ENCODE measurements at regions not wholly inside any gene's neighbourhood (a gene's known extent, or its start where the extent isn't known, plus 50 kb on each side); places are given as distances from the start of the nearest gene placed in this dataset.
A peak's percentile ranks its signal among the peaks of the same experiment; 100 is the strongest.

DNA sequence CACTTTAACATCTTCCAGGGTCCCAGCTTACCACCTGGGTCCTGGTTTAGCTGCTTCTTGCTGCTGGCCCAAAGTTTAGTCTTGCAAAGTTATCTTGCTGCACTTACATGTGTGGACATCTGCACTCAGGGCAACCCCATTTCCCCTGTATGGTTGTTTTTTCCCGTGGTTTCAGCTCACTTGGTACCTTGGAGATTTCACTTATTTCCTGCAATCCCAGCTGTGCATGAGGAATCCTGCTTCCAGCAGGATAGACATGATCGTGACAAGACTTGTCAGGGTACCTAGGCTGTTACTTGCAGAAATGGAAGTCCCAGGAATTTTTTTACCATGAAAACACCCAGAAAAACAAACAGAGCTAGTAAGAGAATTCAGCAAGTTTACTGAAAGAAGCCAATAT, 95.9 kb upstream of the LEP start:
- DNase-seq (ENCODE audit: low spot score) = no peak
- ATAC-seq = no peak

- DNase-seq (ENCODE audit: low spot score) (no peak), ATAC-seq (no peak)
These were observed 95.0 kb upstream of the LEP start for GRCh38 chr7:128146052-128146451.

DNA sequence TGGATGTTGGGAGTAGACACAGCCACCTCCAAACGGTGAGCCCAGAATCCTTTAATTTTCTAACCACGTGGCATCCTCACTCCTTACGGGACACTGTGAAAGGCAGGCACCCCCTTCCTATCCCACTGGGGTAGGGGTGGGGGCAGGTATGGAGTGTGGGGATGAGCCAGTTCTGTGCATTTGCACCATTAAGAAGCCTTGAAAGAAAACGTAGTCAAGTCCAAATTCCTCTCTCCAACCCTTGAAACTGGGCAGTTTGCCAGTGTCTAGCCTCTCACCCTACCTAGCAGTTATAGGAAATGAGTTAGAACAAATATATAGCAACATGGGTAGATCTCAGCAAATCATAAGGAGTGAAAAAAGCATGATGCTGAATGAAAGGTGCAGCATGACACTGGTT, 92.4 kb upstream of the LEP start:
- ATAC-seq (peak; percentile 32), DNase-seq (ENCODE audit: low spot score) (no peak)

GRCh38 chr7:128150223-128150865, 90.7 kb upstream of the LEP start:
- DNase-seq (ENCODE audit: low spot score) = no peak
- no peak for ATAC-seq

DNA sequence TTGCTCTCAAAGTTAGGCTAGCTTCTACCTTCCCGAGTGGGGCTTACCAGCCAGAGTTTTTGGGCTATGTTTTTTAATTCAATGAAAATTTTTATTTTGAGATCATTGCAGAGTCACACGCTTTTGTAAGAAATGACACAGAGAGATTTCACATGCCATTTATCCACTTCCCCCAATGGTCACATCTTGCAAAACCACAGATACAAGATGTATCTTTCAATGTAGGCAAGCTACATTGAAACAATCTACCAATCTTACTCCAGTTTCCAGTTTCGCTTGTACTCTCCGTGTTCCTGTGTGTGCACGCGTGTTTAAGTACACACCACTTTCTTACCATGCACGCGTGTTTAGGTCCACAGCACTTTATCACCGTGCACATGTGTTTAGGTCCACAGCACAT, 89.4 kb upstream of the LEP start:
- DNase-seq (ENCODE audit: low spot score) (no peak), ATAC-seq (no peak)

GRCh38 chr7:128152721-128153120, 88.4 kb upstream of the LEP start:
- ATAC-seq (no peak), DNase-seq (ENCODE audit: low spot score) (peak; percentile 5)

- peak; percentile 19 for DNase-seq (ENCODE audit: low spot score)
- no peak for ATAC-seq
These were observed 87.6 kb upstream of the LEP start for GRCh38 chr7:128153436-128153835.

- DNase-seq (ENCODE audit: low spot score) = no peak
- no peak for ATAC-seq
These were observed 86.6 kb upstream of the LEP start for GRCh38 chr7:128154504-128154903.

GRCh38 chr7:128155100-128155740, 85.9 kb upstream of the LEP start:
- DNase-seq (ENCODE audit: low spot score) (peak; percentile 23), ATAC-seq (no peak)

DNA sequence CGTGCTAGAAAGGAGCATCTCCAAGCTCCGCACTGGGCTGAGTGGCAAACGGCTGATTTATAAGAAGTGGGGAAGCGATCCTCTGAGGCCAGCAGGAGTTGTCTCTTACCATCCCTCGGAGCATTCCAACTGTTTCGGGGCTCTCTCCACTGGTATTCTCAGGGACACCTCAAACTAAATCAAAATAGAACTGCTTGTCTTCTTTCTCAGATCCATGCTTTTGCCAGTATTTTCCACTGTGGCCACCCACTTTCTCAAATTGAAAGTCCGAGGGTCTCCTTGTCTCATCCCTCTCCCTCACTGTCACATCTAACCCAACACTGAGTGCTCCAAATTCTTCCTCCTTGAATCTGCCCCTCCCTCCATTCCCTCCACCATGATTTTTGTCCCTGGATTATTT, 83.2 kb upstream of the LEP start:
- no peak for DNase-seq (ENCODE audit: low spot score)

GRCh38 chr7:128158370-128158769, 82.7 kb upstream of the LEP start:
- ATAC-seq = no peak
- no peak for DNase-seq (ENCODE audit: low spot score)

More for the DNA sequence above, 83.2 kb upstream of the LEP start:
- ATAC-seq = no peak

GRCh38 chr7:128160296-128160695, 80.8 kb upstream of the LEP start:
- DNase-seq (ENCODE audit: low spot score) (peak; percentile 7), ATAC-seq (no peak)

DNA sequence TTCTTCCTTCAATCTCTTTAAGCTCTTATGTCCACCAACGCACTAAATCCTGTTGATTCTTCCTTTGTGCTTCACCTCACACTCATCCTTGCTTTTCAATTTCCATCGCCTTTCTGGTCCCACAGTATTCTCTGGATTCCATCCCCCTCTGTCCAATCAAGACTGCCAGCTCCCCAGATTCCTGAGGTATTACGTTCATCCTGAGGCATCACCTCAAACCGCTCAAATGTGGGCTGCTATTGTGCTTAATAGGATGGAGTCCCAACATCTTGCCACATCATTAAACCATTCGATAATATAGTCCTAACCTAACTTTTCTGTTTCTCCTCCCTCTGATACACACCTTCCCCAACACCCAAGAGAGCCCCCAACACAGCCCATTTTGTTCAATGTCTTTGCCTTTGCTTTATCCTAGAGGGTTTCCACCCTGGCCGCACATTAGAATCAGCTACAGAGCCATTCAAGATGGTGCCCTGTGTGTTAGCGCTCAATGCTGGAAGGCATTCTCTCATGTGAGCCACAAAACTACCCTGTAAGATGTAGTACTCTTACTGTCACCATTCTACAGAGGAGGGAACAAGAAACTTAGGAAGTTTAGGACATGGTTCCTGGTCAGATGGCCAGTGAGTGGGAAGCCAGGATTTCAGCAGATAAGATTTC, 79.5 kb upstream of the LEP start:
- ATAC-seq (no peak), DNase-seq (ENCODE audit: low spot score) (peak; percentile 5)

GRCh38 chr7:128162666-128163065, 78.4 kb upstream of the LEP start:
- DNase-seq (ENCODE audit: low spot score) (peak; percentile 28), ATAC-seq (no peak)

- ATAC-seq (no peak), DNase-seq (ENCODE audit: low spot score) (peak; percentile 11)
These were observed 77.6 kb upstream of the LEP start for GRCh38 chr7:128163473-128163872.

- no peak for ATAC-seq
These were observed 76.8 kb upstream of the LEP start for GRCh38 chr7:128164061-128164954.

GRCh38 chr7:128164955-128165670, 76.0 kb upstream of the LEP start:
- ATAC-seq = no peak
- DNase-seq (ENCODE audit: low spot score) = no peak

More at GRCh38 chr7:128164061-128164954, 76.8 kb upstream of the LEP start:
- no peak for DNase-seq (ENCODE audit: low spot score)

DNA sequence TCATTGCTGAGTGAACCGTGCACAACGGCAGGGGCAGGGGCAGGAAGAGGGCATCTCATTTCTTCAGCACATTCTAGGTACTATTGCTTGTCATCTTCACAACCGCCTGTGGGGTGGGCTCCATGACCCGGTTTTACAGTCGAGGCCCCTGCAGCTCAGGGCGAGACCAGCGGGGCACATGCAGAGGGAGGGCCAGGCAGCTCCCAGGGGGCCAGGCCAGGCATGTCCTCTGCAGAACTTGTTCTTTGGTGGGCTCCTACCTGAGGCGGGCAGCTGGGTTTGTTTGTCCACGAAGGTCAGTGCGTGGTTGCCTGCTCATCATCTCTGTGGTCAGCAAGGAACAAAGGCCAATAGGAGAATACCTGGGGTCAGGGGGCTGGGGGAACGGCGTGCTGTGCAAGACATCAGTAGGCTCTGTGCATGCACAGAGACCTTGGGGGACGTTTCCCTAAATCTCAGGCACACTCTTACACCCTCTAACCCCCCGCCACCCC, 75.1 kb upstream of the LEP start:
- ATAC-seq = no peak

GRCh38 chr7:128166603-128167041, 74.5 kb upstream of the LEP start:
- DNase-seq (ENCODE audit: low spot score) (no peak), ATAC-seq (peak; percentile 31)

More for the DNA sequence above, 75.1 kb upstream of the LEP start:
- DNase-seq (ENCODE audit: low spot score) = no peak

DNA sequence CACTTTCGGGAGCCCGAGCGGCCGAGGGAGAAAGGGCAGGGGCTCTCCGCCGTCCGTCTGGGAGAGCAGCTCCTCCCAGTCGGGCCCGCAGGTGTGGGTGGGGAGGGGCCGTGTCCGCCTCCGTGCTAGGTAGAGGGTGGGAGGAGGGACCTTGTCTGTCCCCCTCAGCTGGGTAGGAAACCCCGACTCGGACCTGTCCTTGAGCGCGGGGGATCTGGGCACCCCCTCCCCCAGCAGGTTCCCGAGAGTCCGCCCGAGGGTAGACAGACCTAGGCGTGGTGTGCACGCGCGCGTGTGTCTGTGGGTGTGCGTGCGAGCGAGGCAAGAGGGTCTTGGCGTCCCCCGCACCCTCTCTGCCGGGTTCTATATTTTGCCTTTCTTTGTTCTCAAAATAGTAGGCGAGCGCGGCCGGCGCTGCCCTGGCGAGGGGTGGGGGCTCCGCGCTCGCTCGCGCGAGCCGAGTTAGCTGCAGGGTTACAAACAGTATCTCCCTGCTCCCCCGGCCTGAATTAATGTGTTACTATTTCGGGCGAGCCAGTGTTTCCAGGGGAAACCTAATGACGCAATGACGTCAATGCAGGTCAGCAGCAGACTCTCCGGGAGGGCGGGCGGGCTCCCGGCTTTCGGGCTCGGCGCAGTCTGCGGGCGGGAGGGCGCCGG, 73.9 kb upstream of the LEP start:
- DNase-seq (ENCODE audit: low spot score) (peak; percentile 58), ATAC-seq (peak; percentile 82)

Data from left lobe of liver (tissue), 2 donors.